HG03039 (cell line): ENCODE measurements at regions not wholly inside any gene's neighbourhood (a gene's known extent, or its start where the extent isn't known, plus 50 kb on each side); places are given as distances from the start of the nearest gene placed in this dataset.
A peak's percentile ranks its signal among the peaks of the same experiment; 100 is the strongest.

ENCODE experiments used
- ATAC-seq: cut with Tn5 transposase; IDR thresholded peaks from one replicate; pipeline ENCODE4 v1.9.1; 2021; ENCODE audit warnings: mild to moderate bottlenecking, moderate library complexity; ENCODE audit not compliant: unreplicated experiment

DNA sequence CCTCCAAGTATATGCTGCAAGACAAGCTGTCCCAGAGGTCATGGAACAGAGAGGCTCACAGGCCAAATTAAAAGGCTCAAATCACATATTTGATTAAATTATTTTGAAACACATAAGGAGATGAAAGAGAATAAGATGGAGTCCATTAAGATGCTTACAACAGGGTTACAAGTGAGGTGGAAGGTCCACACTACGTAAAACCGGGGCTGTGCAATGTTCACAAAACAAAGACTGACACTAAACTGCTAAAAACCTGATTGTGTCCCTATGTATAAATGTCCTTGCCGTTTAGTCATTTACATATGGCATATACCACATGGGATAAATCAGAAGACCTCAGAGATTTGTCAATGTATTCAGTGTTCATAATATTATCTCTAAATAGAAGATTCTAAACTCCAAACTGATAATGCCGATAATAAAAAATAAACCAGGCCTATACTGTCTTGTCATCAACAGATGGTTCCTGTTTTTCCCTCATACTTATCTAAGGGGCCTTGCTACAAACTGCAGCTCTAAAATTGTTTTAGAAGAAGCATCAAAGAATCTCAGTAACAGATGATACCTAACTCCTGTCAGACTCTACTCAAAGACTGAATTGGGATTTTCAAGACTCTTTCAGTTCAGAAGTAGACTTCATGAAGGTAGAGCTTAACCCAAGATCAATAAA lies 51.8 kb upstream of the RIPOR2 start:
- ATAC-seq = no peak

DNA sequence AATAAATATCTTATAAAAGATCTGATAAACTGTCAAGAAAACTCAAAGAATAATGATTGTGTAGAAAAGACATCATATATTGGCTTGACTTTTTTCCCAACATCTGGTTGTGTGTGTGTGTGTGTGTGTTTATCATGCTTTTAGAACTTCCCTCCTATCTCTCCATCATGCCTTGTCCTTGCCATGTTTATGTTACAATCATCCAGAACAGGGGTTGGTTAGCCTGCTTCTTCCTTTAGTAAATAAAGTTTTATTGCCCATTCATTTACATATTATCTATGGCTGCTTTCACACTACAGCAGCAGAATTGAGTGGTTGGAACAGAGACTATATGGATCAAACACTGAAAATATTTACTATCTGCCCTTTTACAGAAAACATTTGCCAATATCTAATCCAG lies 52.8 kb upstream of the RIPOR2 start:
- no peak for ATAC-seq

DNA sequence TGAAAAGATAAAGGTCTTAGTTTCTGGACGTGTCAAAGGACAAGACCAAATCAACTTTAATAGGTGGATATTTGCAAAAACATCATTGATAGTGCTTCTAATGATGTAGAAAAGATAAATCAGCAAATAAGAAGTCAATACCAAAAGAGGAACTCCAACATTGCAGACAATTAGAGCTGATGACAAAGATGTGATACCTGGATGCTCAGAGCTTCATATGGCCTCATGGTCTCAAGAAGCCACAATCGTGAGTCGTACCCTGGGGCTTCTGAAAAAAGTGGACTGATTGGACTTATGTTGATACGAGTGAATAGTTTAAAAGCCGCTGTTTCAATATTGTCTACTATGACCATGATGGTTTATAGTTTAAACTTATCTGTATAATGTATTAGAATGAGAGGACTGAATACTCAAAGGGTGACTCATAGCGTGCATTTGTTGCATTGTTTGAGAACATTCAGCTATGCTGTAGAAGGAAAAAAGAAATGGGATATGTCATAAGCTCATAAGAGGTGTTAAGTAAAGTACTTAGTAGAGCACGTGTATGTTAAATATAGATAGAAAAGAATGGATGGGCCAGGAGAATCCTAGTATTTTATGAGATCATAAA lies 54.6 kb upstream of the RIPOR2 start:
- no peak for ATAC-seq

DNA sequence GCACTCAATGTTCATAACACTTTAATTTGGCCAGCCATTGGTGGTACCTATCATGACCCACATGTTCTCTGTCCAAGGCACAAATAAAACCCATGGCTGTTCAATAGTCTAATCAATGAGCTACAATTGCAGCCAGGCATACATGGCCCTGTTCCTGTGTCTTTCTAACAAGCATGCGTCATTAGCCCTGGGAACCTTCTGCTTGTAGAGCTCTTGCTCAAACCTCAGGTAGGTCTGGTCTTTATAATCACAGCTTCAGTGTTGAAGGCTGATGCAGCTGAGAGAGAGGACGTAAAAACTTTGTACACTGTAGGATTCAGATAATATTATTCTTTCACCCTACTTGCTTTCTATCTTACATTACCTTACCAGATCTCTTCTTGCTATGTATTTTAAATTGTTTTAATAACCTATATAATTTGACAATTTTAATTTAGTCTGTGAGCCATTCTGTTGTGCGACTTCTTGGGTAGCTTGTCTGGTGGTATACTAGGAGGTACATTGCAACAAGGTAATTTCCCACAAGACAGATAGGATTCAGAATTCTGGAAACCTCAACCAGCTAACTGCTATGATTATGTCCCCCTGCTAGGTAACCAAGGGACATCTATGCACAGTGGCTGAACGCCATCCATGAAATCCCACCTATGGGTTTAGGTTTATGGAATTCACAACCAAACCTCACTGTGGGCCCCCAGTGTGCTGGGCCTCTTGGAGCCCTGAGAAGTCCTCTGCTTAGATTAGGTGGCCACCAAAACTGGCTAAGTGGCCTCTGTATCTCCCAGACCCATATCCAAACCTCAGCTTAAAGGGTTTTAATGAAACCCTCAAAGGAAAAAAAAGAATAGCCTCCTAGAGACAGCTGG lies 55.4 kb upstream of the RIPOR2 start:
- ATAC-seq = no peak

DNA sequence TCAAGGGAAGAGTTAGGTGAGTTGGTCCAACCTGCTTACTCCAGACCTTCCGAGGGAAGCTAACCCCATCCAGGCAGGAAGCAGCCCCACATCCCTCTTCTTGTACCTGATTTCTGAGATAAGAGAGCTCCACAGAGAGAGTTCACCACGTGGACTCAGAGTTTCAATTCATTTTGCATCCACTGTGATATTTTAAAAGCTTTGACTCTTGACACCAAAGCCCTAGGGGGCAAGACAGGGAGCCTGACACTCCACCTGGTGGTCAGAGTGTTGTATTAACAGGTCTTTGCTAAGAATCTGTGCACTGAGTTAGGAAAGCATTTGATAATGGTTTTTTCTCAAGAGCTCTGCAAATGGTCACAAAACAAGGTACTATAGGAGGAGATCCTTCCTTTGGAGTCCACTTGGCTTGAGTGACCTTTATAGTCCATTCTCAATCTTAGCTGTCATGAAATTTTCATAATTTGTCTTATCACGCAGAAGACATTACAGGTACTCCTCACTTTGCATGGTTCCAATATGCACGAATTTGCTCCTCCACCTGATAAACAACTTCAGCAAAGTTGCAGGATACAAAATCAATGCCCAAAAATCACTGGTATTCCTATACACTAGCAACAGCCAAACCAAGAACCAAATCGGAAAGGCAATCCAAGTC lies 56.2 kb upstream of the RIPOR2 start:
- peak; percentile 68 for ATAC-seq

DNA sequence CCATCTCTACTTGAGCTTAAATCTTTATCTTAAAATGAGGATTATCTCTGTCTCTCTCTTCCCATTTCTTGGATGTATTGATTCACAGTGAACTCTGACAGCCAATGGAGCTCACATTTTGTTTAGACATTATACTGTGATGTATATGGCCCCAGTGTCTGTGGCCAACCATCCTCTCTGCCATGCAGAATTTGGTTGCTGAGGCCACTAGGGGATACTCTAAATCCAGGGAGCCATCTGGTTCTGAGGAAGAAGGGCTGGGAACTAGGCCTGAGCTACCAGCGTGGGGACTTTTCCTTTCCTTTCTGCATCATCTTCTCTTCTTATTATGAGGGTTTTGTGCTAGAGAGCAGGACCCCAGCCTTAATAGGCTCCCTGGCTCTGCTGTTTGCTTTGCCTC lies 59.1 kb upstream of the RIPOR2 start:
- ATAC-seq = no peak

DNA sequence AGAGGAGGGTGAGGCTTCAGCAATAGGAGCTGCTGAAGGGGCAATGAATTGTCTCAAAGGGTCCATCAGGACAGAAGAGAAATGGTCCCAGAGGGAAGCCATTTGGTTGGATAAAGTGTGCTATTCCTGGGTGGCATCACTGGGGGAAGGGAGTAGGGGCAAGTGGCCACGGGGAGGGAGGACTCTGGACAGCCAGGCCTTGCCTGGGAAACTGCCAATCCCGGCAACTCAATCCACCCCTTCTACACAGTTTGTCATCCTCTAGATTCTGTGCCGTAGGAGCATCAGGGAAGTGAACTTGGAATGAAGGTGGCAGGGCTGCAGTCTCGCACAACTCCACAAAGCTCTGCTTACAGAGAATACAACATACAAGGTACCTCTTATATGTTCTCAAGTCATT lies 59.5 kb upstream of the RIPOR2 start:
- no peak for ATAC-seq

DNA sequence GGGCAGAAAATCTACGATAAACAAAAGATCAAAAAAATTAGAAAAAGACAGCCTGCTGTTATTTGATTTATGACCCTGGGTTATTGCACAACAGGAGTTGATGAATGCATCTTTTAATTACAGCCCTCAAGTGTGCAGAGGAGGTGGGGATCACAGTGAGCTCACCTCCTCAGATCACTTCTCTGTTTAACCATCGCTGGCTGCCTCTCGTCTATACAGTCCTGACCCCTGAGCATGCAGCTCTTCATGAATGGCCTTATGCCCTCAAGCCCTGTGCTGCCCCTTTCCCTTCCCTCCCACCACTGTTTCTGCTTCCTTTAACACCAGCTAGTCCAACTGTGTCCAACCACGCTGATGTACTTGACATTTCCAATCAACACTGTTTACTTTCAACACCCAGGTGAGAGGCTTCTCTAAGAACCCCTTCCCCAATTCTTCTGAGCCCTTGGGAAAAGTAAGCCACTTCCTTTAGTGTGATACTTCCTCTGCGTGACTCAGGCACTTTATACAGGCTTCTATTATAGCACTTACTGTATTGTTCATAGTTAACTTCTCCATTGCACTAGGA lies 60.6 kb upstream of the RIPOR2 start:
- ATAC-seq = no peak

DNA sequence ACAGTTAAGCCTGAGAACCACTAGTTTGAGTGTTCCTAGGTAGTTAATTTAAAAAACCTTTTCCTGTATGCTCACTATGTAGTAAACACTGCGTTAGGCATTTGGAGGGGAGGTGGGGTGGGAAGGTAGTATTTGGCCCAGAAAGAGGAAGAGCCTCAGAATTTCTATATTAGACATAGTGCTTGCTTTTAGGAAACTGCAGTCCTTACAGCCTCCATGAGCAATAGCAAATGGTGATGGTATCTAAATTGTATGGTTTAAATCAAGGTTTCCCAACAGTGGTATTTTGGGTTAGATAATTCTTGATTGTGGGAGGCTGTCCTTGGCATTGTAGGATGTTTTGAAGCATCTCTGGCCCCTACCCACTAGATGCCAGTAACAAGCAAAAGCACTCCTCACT lies 61.5 kb upstream of the RIPOR2 start:
- no peak for ATAC-seq

DNA sequence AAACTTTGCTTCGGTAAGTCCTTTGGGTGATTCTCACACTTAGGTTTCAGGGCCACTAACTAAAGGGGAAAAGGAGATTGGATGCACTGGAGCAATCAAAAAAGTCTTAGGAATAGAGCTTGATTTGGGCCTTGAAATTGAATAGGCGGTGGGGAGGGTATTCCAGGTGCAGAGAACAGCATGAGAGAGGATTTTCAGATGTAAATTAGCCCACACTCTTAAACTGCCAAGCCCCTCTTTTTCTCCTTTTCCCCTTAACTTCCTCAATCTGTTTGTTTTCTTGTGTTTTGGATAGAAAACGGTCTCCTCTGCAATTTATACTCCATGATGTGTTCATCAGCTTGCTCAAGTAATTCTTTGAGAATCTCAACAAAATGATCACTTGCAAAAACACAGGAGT lies 62.1 kb upstream of the RIPOR2 start:
- no peak for ATAC-seq

DNA sequence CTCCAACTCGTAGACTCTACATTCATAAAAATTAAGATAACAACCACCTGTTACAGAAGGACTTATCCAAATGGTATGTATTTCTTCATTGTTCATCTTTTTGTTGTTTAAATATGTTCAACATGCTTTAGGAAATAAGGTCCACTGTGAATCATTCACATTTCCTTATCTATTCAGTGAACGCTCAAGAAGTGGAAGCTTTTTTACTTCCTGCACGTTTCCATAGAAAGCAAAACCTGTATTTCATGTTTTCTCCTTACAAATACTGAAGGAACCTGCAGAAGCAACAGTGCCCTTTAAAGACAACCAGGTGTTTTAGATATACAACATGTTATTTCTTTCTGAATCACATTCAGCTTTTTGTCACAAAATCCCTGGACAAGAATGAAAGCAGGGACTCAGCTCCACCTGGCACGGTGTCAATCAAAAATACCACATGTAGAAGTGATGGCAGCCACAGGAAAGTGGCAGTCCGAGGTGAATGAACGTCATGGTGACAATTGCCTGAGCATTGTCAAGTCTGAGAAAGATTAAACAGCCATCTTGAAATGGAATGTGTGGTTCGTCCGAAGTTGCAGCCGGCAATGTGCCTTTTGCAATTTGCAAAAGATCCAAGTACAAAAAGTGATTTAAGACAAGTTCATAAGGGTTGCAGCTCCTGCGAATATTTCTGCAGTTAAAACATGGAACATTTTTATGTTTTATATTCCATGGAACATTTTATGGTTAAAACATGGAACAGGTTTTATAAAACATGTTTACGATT lies 66.7 kb upstream of the RIPOR2 start:
- ATAC-seq = no peak

DNA sequence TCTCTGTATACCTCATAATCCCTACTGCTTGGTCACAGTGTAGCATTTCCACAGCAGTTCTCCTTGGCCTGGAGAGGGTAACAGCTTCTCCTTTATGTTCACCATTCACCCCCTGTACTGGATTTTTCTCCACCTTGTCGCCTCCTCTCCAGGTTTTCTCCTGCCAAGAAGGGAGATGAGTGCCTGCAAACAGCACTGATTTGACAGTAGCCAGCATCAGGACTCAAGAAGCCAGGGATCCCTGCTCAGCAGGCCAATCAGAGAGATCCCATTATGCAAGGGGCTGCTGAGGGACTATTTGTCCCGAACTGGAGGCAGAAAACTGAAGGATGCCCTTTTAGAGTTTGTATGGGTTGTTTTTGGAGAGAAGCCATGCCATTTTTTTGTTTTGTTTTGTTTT lies 68.6 kb upstream of the RIPOR2 start:
- no peak for ATAC-seq

DNA sequence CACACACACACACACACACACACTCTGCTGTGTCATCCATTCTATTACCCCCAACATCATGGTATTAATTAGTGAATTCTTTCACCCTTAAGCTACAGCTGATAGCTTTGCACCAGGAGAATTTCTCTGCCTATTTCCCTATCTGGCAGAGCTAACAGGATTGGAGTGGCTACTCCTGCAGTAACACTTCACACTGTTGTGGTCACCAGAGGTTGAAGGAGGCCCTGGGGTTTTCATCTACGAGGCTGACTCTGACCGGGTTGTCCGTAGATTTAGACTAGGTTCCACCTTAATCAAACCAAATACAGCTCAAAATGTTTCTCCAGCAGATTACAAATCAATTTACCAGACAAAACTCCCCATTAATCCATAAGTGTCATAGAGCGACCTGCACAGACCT lies 69.2 kb upstream of the RIPOR2 start:
- ATAC-seq = no peak

DNA sequence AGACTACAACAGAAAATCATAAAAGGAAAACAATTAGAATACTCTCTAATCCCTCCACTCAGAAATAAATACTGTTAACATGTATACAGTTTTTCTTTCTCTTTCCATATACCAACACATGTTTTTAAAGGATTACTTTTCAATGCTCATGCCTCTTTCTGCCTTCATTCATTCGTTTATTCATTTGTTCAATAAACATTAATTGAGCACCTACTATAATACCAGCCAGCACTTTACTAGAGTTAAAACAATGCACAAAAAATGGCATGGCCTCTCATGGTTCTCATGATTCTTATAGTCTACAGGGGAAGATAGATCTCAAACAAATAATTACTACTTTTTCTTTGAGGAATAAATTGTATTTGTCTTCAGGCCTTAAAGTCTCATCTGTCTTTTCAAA lies 70.3 kb upstream of the RIPOR2 start:
- ATAC-seq = no peak

DNA sequence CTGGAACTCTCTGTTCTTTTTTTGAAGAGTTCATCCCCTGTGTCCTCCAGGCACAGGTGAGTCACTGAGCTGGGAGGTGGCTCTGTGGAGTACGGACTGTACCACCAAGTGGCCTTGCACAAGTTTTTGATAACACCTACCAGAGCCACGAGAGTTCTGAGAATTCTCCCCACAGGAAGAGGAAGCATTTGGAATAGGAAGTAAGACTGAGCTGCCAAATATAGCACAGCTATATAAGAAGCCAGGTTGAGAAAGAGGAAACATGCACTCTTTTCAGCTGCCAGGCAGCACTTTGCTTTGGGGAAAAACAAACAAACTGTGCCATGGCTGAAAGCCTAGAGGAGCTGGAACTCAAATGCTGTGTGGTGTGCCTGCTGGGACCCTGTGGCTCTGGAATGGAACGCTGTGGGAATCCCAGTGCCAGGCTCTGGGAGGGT lies 70.8 kb upstream of the RIPOR2 start:
- no peak for ATAC-seq

DNA sequence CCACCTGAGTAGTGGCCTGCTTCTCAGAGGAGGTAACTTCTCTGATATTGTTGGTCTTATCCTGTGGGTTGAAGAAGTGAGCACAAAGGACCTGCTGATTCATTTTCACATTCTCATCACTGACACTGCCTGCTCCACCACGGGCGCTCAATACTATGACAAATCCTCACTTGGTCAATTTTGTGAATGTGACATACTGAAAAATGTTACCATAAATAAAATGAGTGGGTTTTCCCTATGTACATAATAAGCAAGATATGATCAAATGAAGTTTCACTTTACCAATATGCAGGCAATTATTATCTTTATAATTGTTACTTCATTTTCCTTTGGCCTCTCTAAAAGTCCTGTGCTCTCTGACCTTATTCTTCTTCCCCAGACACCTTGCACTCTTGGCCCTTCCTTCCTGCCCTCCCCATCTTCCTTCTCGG lies 71.5 kb upstream of the RIPOR2 start:
- ATAC-seq = peak; percentile 66

DNA sequence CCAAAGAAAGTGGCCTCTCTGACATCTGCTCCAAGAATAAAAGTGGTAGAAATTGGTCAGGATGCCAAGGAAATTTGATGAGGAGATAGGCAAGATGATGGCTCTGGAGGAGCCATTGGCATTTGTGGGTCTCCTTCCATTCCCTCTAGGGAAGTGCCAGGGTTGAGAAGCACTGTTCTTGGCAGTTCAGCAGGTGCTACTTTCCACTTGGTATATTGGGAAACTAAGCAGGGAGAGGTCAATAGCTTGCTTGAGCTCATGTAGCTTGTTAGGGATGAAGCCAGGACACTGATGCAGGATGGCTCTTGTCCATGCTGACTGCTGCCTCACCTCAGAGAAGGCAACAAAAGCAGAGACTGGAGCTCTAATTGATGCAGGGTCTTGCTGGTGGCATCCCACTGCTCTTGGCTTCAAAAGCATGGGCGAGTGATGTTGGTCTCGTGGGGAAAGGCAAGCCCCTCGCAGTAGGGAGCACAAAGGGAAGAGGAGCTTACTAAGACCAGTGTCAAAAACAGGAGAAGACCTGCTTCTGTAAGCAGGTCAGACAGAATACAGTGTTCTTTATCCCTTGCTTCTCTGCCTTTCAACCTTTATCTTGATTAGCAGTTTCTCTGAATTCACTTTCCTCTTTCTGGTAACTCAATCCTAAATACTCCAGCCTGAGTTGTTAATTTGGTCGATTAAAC lies 73.1 kb upstream of the RIPOR2 start:
- ATAC-seq = no peak

DNA sequence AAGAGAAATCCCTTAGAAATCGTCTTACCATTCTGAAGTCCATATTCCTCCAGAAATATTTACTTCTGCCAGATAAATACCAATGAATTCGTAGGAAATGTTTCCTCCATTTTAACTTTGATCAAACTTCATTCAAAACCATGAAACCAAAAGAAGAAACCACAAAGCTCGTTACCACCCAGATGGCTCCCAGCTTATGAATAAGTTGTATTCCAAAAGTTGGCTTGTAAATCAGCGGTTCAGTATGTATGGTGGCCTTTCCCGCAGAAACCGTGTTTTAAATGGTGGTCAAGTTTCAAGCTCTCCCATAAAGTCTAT lies 73.6 kb upstream of the RIPOR2 start:
- ATAC-seq = no peak

DNA sequence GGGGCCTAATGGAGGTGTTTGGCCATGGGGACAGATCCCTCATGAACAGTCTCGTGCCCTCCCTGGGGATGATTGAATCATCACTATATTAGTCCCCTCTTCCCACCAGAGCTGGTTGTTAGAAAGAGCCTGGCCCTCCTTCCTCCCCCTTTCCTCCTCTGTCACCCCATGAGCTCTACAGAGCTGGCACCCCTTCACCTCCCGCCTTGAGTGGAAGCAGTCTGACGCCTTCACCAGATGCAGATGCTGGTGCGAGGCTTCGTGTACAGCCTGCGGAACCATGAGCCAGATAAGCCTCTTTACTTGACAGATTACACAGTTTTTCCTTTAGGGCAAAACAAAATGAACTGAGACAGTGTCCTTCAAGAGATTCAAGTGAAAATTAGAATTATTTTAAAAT lies 74.4 kb upstream of the RIPOR2 start:
- no peak for ATAC-seq
